SK-N-SH treated with all-trans-retinoic acid at 6 μM for 48 hours (cell line): ENCODE measurements at regions not wholly inside any gene's neighbourhood (a gene's known extent, or its start where the extent isn't known, plus 50 kb on each side); places are given as distances from the start of the nearest gene placed in this dataset.
A peak's percentile ranks its signal among the peaks of the same experiment; 100 is the strongest.

Experiments
- ATAC-seq: fragments of 200-7000 bp; cut with Tn5 transposase; 3 replicates; pipeline ENCODE4 v1.9.1; 2020; ENCODE audit warnings: mild to moderate bottlenecking, moderate library complexity
- ARNTL ChIP-seq: fragments of 450-650 bp; formaldehyde crosslinking; IDR thresholded peaks from 2 replicates; pipeline ENCODE4 v1.5.0; 2020; ENCODE audit warnings: low read depth, mild to moderate bottlenecking, moderate library complexity, borderline replicate concordance
- BACH2 ChIP-seq: fragments of 250-450 bp; sonication (Bioruptor Pico); IDR thresholded peaks from 2 replicates; pipeline ENCODE4 v1.9.0; 2021; ENCODE audit warnings: mild to moderate bottlenecking, borderline replicate concordance
- CREB5 ChIP-seq: fragments of 250-450 bp; sonication (Bioruptor Pico); IDR thresholded peaks from 2 replicates; pipeline ENCODE4 v1.5.1; 2020; ENCODE audit warnings: low read depth, mild to moderate bottlenecking, moderate library complexity
- CSDC2 ChIP-seq: fragments of 250-450 bp; sonication (Bioruptor Pico); IDR thresholded peaks from 2 replicates; pipeline ENCODE4 v1.5.0; 2020; ENCODE audit warnings: mild to moderate bottlenecking, moderate library complexity
- CSRNP3 ChIP-seq: fragments of 250-450 bp; sonication (Bioruptor Pico); IDR thresholded peaks from 2 replicates; pipeline ENCODE4 v1.5.1; 2021; ENCODE audit warnings: mild to moderate bottlenecking, moderate library complexity
- ESRRG ChIP-seq: fragments of 250-450 bp; sonication (Bioruptor Pico); IDR thresholded peaks from 2 replicates; pipeline ENCODE4 v1.6.1; 2021; ENCODE audit warnings: mild to moderate bottlenecking
- GLIS3 ChIP-seq: fragments of 250-450 bp; sonication (Bioruptor Pico); IDR thresholded peaks from 2 replicates; pipeline ENCODE4 v1.5.0; 2020; ENCODE audit warnings: mild to moderate bottlenecking, moderate library complexity
- ISL1 ChIP-seq: fragments of 250-450 bp; sonication (Bioruptor Pico); IDR thresholded peaks from 2 replicates; pipeline ENCODE4 v2.1.2; 2022; ENCODE audit warnings: mild to moderate bottlenecking, moderate library complexity
- OSR1 ChIP-seq: fragments of 250-450 bp; sonication (Bioruptor Pico); IDR thresholded peaks from 2 replicates; pipeline ENCODE4 v1.8.0; 2022; ENCODE audit warnings: moderate library complexity, mild to moderate bottlenecking, inconsistent platforms
- PATZ1 ChIP-seq: fragments of 250-450 bp; sonication (Bioruptor Pico); IDR thresholded peaks from 2 replicates; pipeline ENCODE4 v1.8.0; 2020; ENCODE audit warnings: mild to moderate bottlenecking, moderate library complexity, borderline replicate concordance
- POU6F1 ChIP-seq: fragments of 250-450 bp; sonication (Bioruptor Pico); IDR thresholded peaks from 2 replicates; pipeline ENCODE4 v1.8.0; 2021; ENCODE audit warnings: low read depth, mild to moderate bottlenecking, moderate library complexity, borderline replicate concordance
- RARB ChIP-seq: fragments of 250-450 bp; sonication (Bioruptor Pico); IDR thresholded peaks from 2 replicates; pipeline ENCODE4 v1.8.0; 2021; ENCODE audit warnings: mild to moderate bottlenecking, moderate library complexity
- SNAI2 ChIP-seq: fragments of 250-450 bp; sonication (Bioruptor Pico); IDR thresholded peaks from 2 replicates; pipeline ENCODE4 v1.5.0; 2020; ENCODE audit warnings: mild to moderate bottlenecking, moderate library complexity
- TCF4 ChIP-seq: fragments of 250-450 bp; sonication (Bioruptor Pico); IDR thresholded peaks from 2 replicates; pipeline ENCODE4 v1.8.0; 2021; ENCODE audit warnings: mild to moderate bottlenecking, moderate library complexity, borderline replicate concordance
- TOX ChIP-seq: fragments of 250-450 bp; sonication (Bioruptor Pico); IDR thresholded peaks from 2 replicates; pipeline ENCODE4 v1.8.0; 2021; ENCODE audit warnings: mild to moderate bottlenecking, moderate library complexity, borderline replicate concordance
- TSHZ2 ChIP-seq: fragments of 250-450 bp; sonication (Bioruptor Pico); IDR thresholded peaks from 2 replicates; pipeline ENCODE4 v1.5.0; 2020; ENCODE audit warnings: mild to moderate bottlenecking, moderate library complexity
- ZFP3 ChIP-seq: fragments of 250-450 bp; sonication (Bioruptor Pico); IDR thresholded peaks from 2 replicates; pipeline ENCODE4 v1.5.0; 2020; ENCODE audit warnings: mild to moderate bottlenecking, moderate library complexity
- ZFP30 ChIP-seq: fragments of 450-650 bp; formaldehyde crosslinking; IDR thresholded peaks from 2 replicates; pipeline ENCODE4 v1.5.0; 2022; ENCODE audit warnings: mild to moderate bottlenecking, moderate library complexity
- ZNF565 ChIP-seq: fragments of 450-650 bp; formaldehyde crosslinking; conservative IDR thresholded peaks from 2 replicates; pipeline ENCODE4 v1.5.0; 2020; ENCODE audit warnings: low read depth, mild to moderate bottlenecking, moderate library complexity
- ZNF70 ChIP-seq: fragments of 450-650 bp; formaldehyde crosslinking; IDR thresholded peaks from 2 replicates; pipeline ENCODE4 v1.5.0; 2020; ENCODE audit warnings: mild to moderate bottlenecking, moderate library complexity

- ATAC-seq: no peak
- TF ChIP-seq TSHZ2 (CRISPR knock-in tag): no peak
- no peak for TF ChIP-seq ESRRG (CRISPR knock-in tag)
- TF ChIP-seq SNAI2 (CRISPR knock-in tag): no peak
- TF ChIP-seq CSRNP3 (CRISPR knock-in tag): no peak
- no peak for TF ChIP-seq ZNF70
- TF ChIP-seq TCF4 (CRISPR knock-in tag): no peak
- no peak for TF ChIP-seq CSDC2 (CRISPR knock-in tag)
- no peak for TF ChIP-seq CREB5 (CRISPR knock-in tag)
- TF ChIP-seq GLIS3 (CRISPR knock-in tag): no peak
- no peak for TF ChIP-seq TOX
- no peak for TF ChIP-seq ZFP3 (CRISPR knock-in tag)
- TF ChIP-seq, all 23 proteins: peak for 0
Observed at GRCh38 chr4:162650166-162650565, 486.4 kb upstream of the FSTL5 start.

GRCh38 chr4:162645381-162645780, 481.6 kb upstream of the FSTL5 start:
- TF ChIP-seq OSR1 (CRISPR knock-in tag): no peak
- TF ChIP-seq ZNF70: no peak
- no peak for TF ChIP-seq ZNF565
- no peak for TF ChIP-seq BACH2
- TF ChIP-seq ZFP3 (CRISPR knock-in tag): no peak
- TF ChIP-seq RARB (CRISPR knock-in tag): no peak
- no peak for TF ChIP-seq GLIS3 (CRISPR knock-in tag)
- TF ChIP-seq ARNTL (CRISPR knock-in tag): no peak
- TF ChIP-seq, all 23 proteins: peak for 0
- peak; percentile 47; the same call in 2 of the 3 replicates for ATAC-seq

GRCh38 chr4:162644346-162644745, 480.5 kb upstream of the FSTL5 start:
- ATAC-seq: peak; percentile 42; the same call in 1 of the 3 replicates
- no peak for TF ChIP-seq TCF4 (CRISPR knock-in tag)
- no peak for TF ChIP-seq PATZ1 (CRISPR knock-in tag)
- TF ChIP-seq CSRNP3 (CRISPR knock-in tag): no peak
- TF ChIP-seq TOX: no peak
- no peak for TF ChIP-seq CSDC2 (CRISPR knock-in tag)
- TF ChIP-seq ARNTL (CRISPR knock-in tag): no peak
- TF ChIP-seq ZFP30 (CRISPR knock-in tag): no peak
- TF ChIP-seq OSR1 (CRISPR knock-in tag): no peak
- no peak for TF ChIP-seq ZNF565
- no peak for TF ChIP-seq CREB5 (CRISPR knock-in tag)
- no peak for TF ChIP-seq ISL1
- TF ChIP-seq ZFP3 (CRISPR knock-in tag): no peak
- TF ChIP-seq POU6F1 (CRISPR knock-in tag): no peak
- TF ChIP-seq ZNF70: no peak
- no peak for TF ChIP-seq GLIS3 (CRISPR knock-in tag)
